Breast epithelium (tissue), 3 donors: ENCODE measurements at regions not wholly inside any gene's neighbourhood (a gene's known extent, or its start where the extent isn't known, plus 50 kb on each side); places are given as distances from the start of the nearest gene placed in this dataset.

Experiments
- CTCF ChIP-seq, 3 donors: fragments of 450-650 bp; IDR thresholded peaks; one replicate each; pipeline ENCODE4 v1.5.1; 2016 to 2017; ENCODE audit warnings: antibody characterized with exemption in 3 of 3, mild to moderate bottlenecking in 3 of 3, moderate library complexity in 3 of 3
- POLR2A ChIP-seq: fragments of 450-650 bp; IDR thresholded peaks from one replicate; pipeline ENCODE4 v1.6.1; 2016; ENCODE audit warnings: antibody characterized with exemption, mild to moderate bottlenecking, moderate library complexity
- POLR2AphosphoS5 ChIP-seq, 3 donors: sonication (generic); formaldehyde crosslinking; IDR thresholded peaks; one replicate each; pipeline ENCODE4 v1.6.1; 2017; ENCODE audit warnings: antibody characterized with exemption in 3 of 3

GRCh38 chr3:163538387-163538786 is 1539.9 kb downstream of the SI start:
- no peak for TF ChIP-seq POLR2AphosphoS5 (IDR thresholded peaks at IDR 0.05)
- TF ChIP-seq CTCF (IDR thresholded peaks at IDR 0.05) = no peak
- no peak for TF ChIP-seq POLR2A
